GM19238 (cell line): ENCODE measurements at regions not wholly inside any gene's neighbourhood (a gene's known extent, or its start where the extent isn't known, plus 50 kb on each side); places are given as distances from the start of the nearest gene placed in this dataset.

Experiments
- DNase-seq: peaks from one replicate; pipeline ENCODE4 v3.0.0; 2011; ENCODE audit warnings: low spot score; ENCODE audit not compliant: insufficient read length

- no peak for DNase-seq
Observed at GRCh38 chr13:39159846-39160370, 121.7 kb downstream of the NHLRC3 start.

- no peak for DNase-seq
Observed at GRCh38 chr13:39167018-39167417, 128.8 kb downstream of the NHLRC3 start.

GRCh38 chr13:39170711-39171110 lies 132.5 kb downstream of the NHLRC3 start:
- DNase-seq, result no peak

GRCh38 chr13:39185326-39185725 lies 147.1 kb downstream of the NHLRC3 start:
- DNase-seq, result no peak

- no peak for DNase-seq
Observed at GRCh38 chr13:39186205-39186875, 148.1 kb downstream of the NHLRC3 start.

GRCh38 chr13:39189778-39190177 lies 151.5 kb downstream of the NHLRC3 start:
- no peak for DNase-seq

GRCh38 chr13:39196965-39197646 lies 158.8 kb downstream of the NHLRC3 start:
- no peak for DNase-seq

- DNase-seq, result no peak
Observed at GRCh38 chr13:39197647-39198007, 159.4 kb downstream of the NHLRC3 start.

GRCh38 chr13:39200249-39200910 lies 162.1 kb downstream of the NHLRC3 start:
- DNase-seq, result no peak

- DNase-seq, result no peak
Observed at GRCh38 chr13:39201180-39201579, 162.9 kb downstream of the NHLRC3 start.

GRCh38 chr13:39202746-39203145 lies 164.5 kb downstream of the NHLRC3 start:
- no peak for DNase-seq

- DNase-seq, result no peak
Observed at GRCh38 chr13:39208636-39209035, 170.4 kb downstream of the NHLRC3 start.

- DNase-seq, result no peak
Observed at GRCh38 chr13:39209731-39210531, 171.7 kb downstream of the NHLRC3 start.

- no peak for DNase-seq
Observed at GRCh38 chr13:39210961-39211534, 172.8 kb downstream of the NHLRC3 start.

- no peak for DNase-seq
Observed at GRCh38 chr13:39215971-39216370, 177.7 kb downstream of the NHLRC3 start.

GRCh38 chr13:39217471-39217870 lies 179.2 kb downstream of the NHLRC3 start:
- no peak for DNase-seq

- no peak for DNase-seq
Observed at GRCh38 chr13:39224671-39225240, 186.5 kb downstream of the NHLRC3 start.

- no peak for DNase-seq
Observed at GRCh38 chr13:39225860-39226259, 187.6 kb downstream of the NHLRC3 start.

GRCh38 chr13:39226359-39226758 lies 188.1 kb downstream of the NHLRC3 start:
- DNase-seq, result no peak

- DNase-seq, result no peak
Observed at GRCh38 chr13:39232401-39232980, 194.2 kb downstream of the NHLRC3 start.

- DNase-seq, result no peak
Observed at GRCh38 chr13:39232999-39233398, 194.7 kb downstream of the NHLRC3 start.
